ACC112 (cell line): ENCODE measurements at regions not wholly inside any gene's neighbourhood (a gene's known extent, or its start where the extent isn't known, plus 50 kb on each side); places are given as distances from the start of the nearest gene placed in this dataset.

Source experiments
- H2AFZ ChIP-seq: fragments of 200-600 bp; sonication (generic); one replicate; pipeline ENCODE4 v1.6.0; 2017; ENCODE audit warnings: antibody characterized with exemption, low read length; ENCODE audit not compliant: unreplicated experiment
- H3K27ac ChIP-seq: fragments of 200-600 bp; sonication (generic); 2 replicates; pipeline ENCODE4 v1.5.1; 2014; ENCODE audit warnings: low read depth, mild to moderate bottlenecking, antibody characterized with exemption, low read length, moderate library complexity
- H3K27me3 ChIP-seq: fragments of 200-600 bp; sonication (generic); 2 replicates; pipeline ENCODE4 v1.6.1; 2014; ENCODE audit warnings: mild to moderate bottlenecking, antibody characterized with exemption, low read length, moderate library complexity, mixed read lengths; ENCODE audit not compliant: insufficient read depth
- H3K36me3 ChIP-seq: fragments of 200-600 bp; sonication (generic); 2 replicates; pipeline ENCODE4 v1.6.1; 2016; ENCODE audit warnings: mild to moderate bottlenecking, antibody characterized with exemption, low read length, moderate library complexity, mixed read lengths; ENCODE audit not compliant: insufficient read depth
- H3K4me1 ChIP-seq: fragments of 200-600 bp; sonication (generic); one replicate; pipeline ENCODE4 v1.6.1; 2016; ENCODE audit warnings: low read length, mixed read lengths; ENCODE audit not compliant: insufficient read depth, unreplicated experiment, control insufficient read depth
- H3K4me3 ChIP-seq: fragments of 200-600 bp; sonication (generic); 2 replicates; pipeline ENCODE4 v1.5.1; 2014; ENCODE audit warnings: mild to moderate bottlenecking, low read depth, low read length
- H3K79me2 ChIP-seq: fragments of 200-600 bp; sonication (generic); one replicate; pipeline ENCODE4 v1.6.0; 2016; ENCODE audit warnings: low read length; ENCODE audit not compliant: control insufficient read depth, unreplicated experiment, insufficient read depth

GRCh38 chr3:31275038-31275572, 257.6 kb upstream of the STT3B start:
- Histone ChIP-seq H3K36me3 (no peaks in the 10 kb centered on the region), H3K79me2 (no peaks in the 10 kb centered on the region), H3K27me3 (no peaks in the 10 kb centered on the region), H3K27ac (peak overlapping the region; percentile 86), H3K4me3 (0 out of 2 replicates have a peak overlapping the region, but pooled peaks have one; percentile 10), H3K4me1 (peaks cover 35% of the 10 kb centered on the region), H2AFZ (no peak overlapping the region)

DNA sequence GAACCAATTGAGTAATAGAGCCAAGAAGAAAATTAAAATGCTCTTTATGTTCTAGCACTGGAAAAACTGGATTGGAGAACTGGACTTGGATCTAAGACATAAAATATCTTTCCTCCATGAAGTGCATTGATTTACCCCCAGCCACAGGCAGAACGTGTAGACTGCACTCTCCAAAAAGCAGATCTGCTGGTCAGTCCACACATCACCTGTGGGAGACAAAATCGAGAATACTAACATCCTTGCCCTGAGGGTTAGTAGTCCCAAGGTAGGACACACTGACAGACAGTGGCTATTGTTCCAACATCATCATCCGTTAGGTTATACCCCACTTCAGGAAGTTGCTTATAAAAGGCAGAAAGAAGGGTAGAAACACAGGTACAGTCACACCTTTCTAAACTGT, 257.1 kb upstream of the STT3B start:
- 0 out of 2 replicates have a peak overlapping the region, but pooled peaks have one; percentile 10 for H3K4me3 ChIP-seq
- H3K27ac ChIP-seq: peak overlapping the region; percentile 86
- no peaks in the 10 kb centered on the region for H3K79me2 ChIP-seq
- H3K27me3 ChIP-seq: no peaks in the 10 kb centered on the region
- H3K36me3 ChIP-seq: no peaks in the 10 kb centered on the region
- peaks cover 35% of the 10 kb centered on the region for H3K4me1 ChIP-seq
- no peak overlapping the region for H2AFZ ChIP-seq

DNA sequence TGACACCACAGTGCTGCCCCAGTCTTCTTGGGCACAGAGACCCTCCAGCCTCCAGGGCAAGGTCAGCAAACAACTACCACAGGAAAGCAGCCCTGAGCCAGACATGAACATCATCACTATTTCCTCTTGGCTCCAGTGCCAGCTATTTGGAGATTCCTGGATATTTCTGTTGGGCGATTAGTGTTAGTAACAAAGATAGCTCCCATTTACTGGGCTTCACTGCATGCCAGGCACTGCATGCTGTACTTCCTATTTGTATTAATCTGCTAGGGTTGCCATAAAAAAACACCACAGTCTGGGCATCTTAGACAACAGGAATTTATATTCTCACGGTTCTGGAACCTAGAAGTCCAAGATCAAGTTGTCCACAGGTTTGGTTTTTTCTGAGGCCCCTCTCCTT, 255.1 kb upstream of the STT3B start:
- Histone ChIP-seq H3K27me3 (no peaks in the 10 kb centered on the region), H3K27ac (no peak overlapping the region; the same call in 1 of the 2 replicates), H2AFZ (no peak overlapping the region), H3K79me2 (no peaks in the 10 kb centered on the region), H3K36me3 (no peaks in the 10 kb centered on the region), H3K4me3 (no peak overlapping the region), H3K4me1 (peaks cover 35% of the 10 kb centered on the region)

GRCh38 chr3:31278532-31278931, 254.2 kb upstream of the STT3B start:
- Histone ChIP-seq H3K79me2 (no peaks in the 10 kb centered on the region), H3K4me3 (no peak overlapping the region), H3K4me1 (peaks cover 32% of the 10 kb centered on the region), H3K27ac (no peak overlapping the region), H3K36me3 (no peaks in the 10 kb centered on the region), H2AFZ (no peak overlapping the region), H3K27me3 (no peaks in the 10 kb centered on the region)

GRCh38 chr3:31284776-31285175, 247.9 kb upstream of the STT3B start:
- no peak overlapping the region for H2AFZ ChIP-seq
- H3K4me1 ChIP-seq: peaks cover 8% of the 10 kb centered on the region
- no peaks in the 10 kb centered on the region for H3K36me3 ChIP-seq
- no peak overlapping the region for H3K27ac ChIP-seq
- H3K4me3 ChIP-seq: no peak overlapping the region
- H3K79me2 ChIP-seq: no peaks in the 10 kb centered on the region
- no peaks in the 10 kb centered on the region for H3K27me3 ChIP-seq

GRCh38 chr3:31285833-31286486, 246.8 kb upstream of the STT3B start:
- Histone ChIP-seq H3K4me3 (no peak overlapping the region), H3K27me3 (no peaks in the 10 kb centered on the region), H3K4me1 (peaks cover 8% of the 10 kb centered on the region)

GRCh38 chr3:31288224-31288623, 244.5 kb upstream of the STT3B start:
- Histone ChIP-seq H3K36me3 (no peaks in the 10 kb centered on the region), H3K79me2 (no peaks in the 10 kb centered on the region), H3K27ac (no peak overlapping the region), H2AFZ (no peak overlapping the region), H3K4me3 (no peak overlapping the region), H3K4me1 (peaks cover 8% of the 10 kb centered on the region), H3K27me3 (no peaks in the 10 kb centered on the region)

More at GRCh38 chr3:31285833-31286486, 246.8 kb upstream of the STT3B start:
- no peaks in the 10 kb centered on the region for H3K79me2 ChIP-seq
- H2AFZ ChIP-seq: no peak overlapping the region
- no peaks in the 10 kb centered on the region for H3K36me3 ChIP-seq
- no peak overlapping the region for H3K27ac ChIP-seq

DNA sequence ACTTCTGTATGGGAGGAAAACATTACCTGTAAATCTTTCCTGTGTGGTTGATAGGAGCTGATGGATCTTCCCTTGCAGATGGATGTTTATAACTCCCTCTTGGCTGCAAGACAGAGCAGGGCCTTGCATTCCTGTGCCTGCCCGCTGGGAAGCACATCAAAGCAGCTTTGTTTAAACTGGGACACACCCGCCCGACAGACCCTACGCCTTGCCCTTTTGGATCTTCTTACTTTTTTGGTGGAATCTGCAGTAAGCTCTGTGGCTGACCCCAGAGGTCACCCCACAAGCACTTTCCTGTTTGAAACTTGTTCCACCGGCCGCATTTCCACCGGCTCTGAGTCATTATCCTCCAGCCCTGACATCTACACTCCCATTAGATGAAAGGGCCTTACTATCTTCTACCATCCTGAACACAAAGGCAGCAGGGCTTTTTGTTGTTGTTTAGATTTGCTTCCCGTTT, 244.1 kb upstream of the STT3B start:
- Histone ChIP-seq H3K27me3 (no peaks in the 10 kb centered on the region), H3K4me3 (no peak overlapping the region), H2AFZ (no peak overlapping the region), H3K79me2 (no peaks in the 10 kb centered on the region), H3K36me3 (no peaks in the 10 kb centered on the region), H3K27ac (no peak overlapping the region), H3K4me1 (peaks cover 8% of the 10 kb centered on the region)

DNA sequence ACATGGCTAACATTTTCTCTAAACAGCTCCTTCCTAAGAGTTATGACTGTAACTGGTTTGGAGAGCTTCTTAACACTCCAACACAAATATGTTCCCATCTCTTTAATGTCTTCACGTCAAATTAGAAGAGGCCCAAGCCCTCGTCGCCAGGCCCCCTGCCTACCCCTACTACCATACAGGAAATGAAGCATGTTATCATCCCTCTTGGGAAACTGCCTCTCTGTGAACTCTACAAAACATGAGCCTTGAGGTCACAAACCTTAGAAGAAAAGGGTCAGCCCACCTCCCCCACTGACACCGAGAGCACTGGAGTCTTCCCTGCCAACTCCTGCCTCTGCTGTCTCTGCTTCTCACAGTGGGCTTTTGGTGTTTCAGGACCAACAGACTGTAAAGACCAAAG, 243.1 kb upstream of the STT3B start:
- Histone ChIP-seq H3K4me1 (peaks cover 8% of the 10 kb centered on the region), H3K27me3 (no peaks in the 10 kb centered on the region), H3K36me3 (no peaks in the 10 kb centered on the region), H3K4me3 (no peak overlapping the region), H3K27ac (no peak overlapping the region), H3K79me2 (no peaks in the 10 kb centered on the region), H2AFZ (no peak overlapping the region)

- Histone ChIP-seq H3K36me3 (no peaks in the 10 kb centered on the region), H2AFZ (no peak overlapping the region), H3K4me3 (no peak overlapping the region), H3K79me2 (no peaks in the 10 kb centered on the region), H3K4me1 (peaks cover 8% of the 10 kb centered on the region), H3K27ac (no peak overlapping the region), H3K27me3 (no peaks in the 10 kb centered on the region; the same call in 1 of the 2 replicates)
These were observed 242.7 kb upstream of the STT3B start for GRCh38 chr3:31290046-31290445.

GRCh38 chr3:31291818-31292217, 240.9 kb upstream of the STT3B start:
- peaks cover 8% of the 10 kb centered on the region for H3K4me1 ChIP-seq
- H3K79me2 ChIP-seq: no peaks in the 10 kb centered on the region
- no peak overlapping the region for H2AFZ ChIP-seq
- H3K27me3 ChIP-seq: no peaks in the 10 kb centered on the region; the same call in 1 of the 2 replicates
- no peak overlapping the region for H3K27ac ChIP-seq
- H3K36me3 ChIP-seq: no peaks in the 10 kb centered on the region
- no peak overlapping the region for H3K4me3 ChIP-seq
